Esophagus muscularis mucosa (tissue), 4 donors: ENCODE measurements at regions not wholly inside any gene's neighbourhood (a gene's known extent, or its start where the extent isn't known, plus 50 kb on each side); places are given as distances from the start of the nearest gene placed in this dataset.
"Not testable (repeated sequence)": the region's sequence is repeated elsewhere in the genome, so short reads cannot be mapped to it uniquely, and the experiment has no call there.

ENCODE experiments used
- DNase-seq: peaks from one replicate; pipeline ENCODE4 v3.0.0-alpha.2; 2017; ENCODE audit errors: extremely low spot score
- H3K27ac ChIP-seq, 4 donors: fragments of 200-600 bp; sonication (generic); replicated peaks in 1 of 4; 1 replicate in 3 of 4; 2 replicates in 1 of 4; pipeline ENCODE4 v1.5.1; 2016 to 2019; ENCODE audit warnings: mild to moderate bottlenecking in 1 of 4
- H3K27me3 ChIP-seq, 4 donors: fragments of 200-600 bp; sonication (generic); one replicate each; pipeline versions ENCODE4 v1.5.1 to v1.6.0; 2016 to 2019
- H3K36me3 ChIP-seq, 4 donors: fragments of 200-600 bp; sonication (generic); one replicate each; pipeline ENCODE4 v1.5.1; 2016 to 2019
- H3K4me1 ChIP-seq, 4 donors: fragments of 200-600 bp; sonication (generic); one replicate each; pipeline ENCODE4 v1.5.1; 2016 to 2019
- H3K4me3 ChIP-seq, 4 donors: fragments of 200-600 bp; sonication (generic); 1 replicate in 2 of 4; 2 replicates in 2 of 4; pipeline ENCODE4 v1.5.1; 2016 to 2019; ENCODE audit warnings: mild to moderate bottlenecking in 4 of 4, moderate library complexity in 1 of 4
- H3K9me3 ChIP-seq, 4 donors: fragments of 200-600 bp; sonication (generic); 1 replicate in 3 of 4; 2 replicates in 1 of 4; pipeline ENCODE4 v1.5.1; 2016 to 2019
- EP300 ChIP-seq: sonication (generic); formaldehyde crosslinking; IDR thresholded peaks from one replicate; pipeline ENCODE4 v1.6.1; 2017; ENCODE audit warnings: antibody characterized with exemption
- POLR2A ChIP-seq: fragments of 450-650 bp; IDR thresholded peaks from one replicate; pipeline ENCODE4 v1.6.1; 2017; ENCODE audit warnings: antibody characterized with exemption, moderate library complexity, mild to moderate bottlenecking, low read depth
- POLR2AphosphoS5 ChIP-seq, 2 donors: sonication (generic); formaldehyde crosslinking; IDR thresholded peaks; one replicate each; pipeline ENCODE4 v1.6.1; 2017; ENCODE audit warnings: antibody characterized with exemption in 2 of 2
- WGBS: methylation state at CpG from one replicate; pipeline ENCODE4 v1.1.5; 2018; 5-methylcytosine and 5-hydroxymethylcytosine counted together
- intact Hi-C: fragments of 100-400 bp; cut with DNase I; formaldehyde crosslinking; loops from one replicate; pipeline ENCODE4 v1.15.1; 2023
- TF ChIP-seq, protein P1 (sequence below), 3 experiments: fragments of 200-600 bp in 2 of 3; fragments of 450-650 bp in 1 of 3; sonication (generic) in 2 of 3; IDR thresholded peaks; one replicate each; pipeline ENCODE4 v1.5.1; 2017 to 2019; ENCODE audit warnings: antibody characterized with exemption in 3 of 3, mild to moderate bottlenecking in 2 of 3, moderate library complexity in 1 of 3

DNA sequence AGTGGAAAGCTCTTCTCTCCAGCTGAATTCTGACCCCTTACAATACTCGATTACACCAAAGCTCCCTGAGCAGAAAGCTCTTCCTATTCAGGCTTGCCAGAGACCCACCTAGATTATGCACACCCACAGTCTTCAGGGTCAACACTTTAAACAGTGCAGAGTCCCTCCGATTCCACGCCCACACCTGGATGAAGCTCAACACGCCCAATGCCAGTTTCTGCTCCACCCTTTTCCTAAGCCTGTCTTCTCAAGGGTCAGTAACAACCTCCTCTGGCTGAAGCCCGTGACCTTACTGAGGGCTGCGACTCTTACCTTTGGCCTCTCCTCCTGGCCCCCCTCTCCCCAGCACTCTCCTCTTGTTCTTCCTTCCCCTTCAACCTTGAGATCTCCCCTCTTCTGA lies 492.0 kb upstream of the SALL3 start:
- Histone ChIP-seq H3K36me3 (no peaks in the 10 kb centered on the region), H3K4me1 (no peaks in the 10 kb centered on the region), H3K27me3 (no peaks in the 10 kb centered on the region), H3K9me3 (peaks cover 0 to 20% (median 9%) of the 10 kb centered on the region in 4 donors), H3K27ac (no peak overlapping the region), H3K4me3 (no peak overlapping the region)
- DNase-seq, result no peak
- intact Hi-C loops, result no loop called here
- TF ChIP-seq EP300 (no peak), POLR2A (no peak), POLR2AphosphoS5 (IDR thresholded peaks at IDR 0.05) (no peak)
- TF ChIP-seq, protein P1, sequence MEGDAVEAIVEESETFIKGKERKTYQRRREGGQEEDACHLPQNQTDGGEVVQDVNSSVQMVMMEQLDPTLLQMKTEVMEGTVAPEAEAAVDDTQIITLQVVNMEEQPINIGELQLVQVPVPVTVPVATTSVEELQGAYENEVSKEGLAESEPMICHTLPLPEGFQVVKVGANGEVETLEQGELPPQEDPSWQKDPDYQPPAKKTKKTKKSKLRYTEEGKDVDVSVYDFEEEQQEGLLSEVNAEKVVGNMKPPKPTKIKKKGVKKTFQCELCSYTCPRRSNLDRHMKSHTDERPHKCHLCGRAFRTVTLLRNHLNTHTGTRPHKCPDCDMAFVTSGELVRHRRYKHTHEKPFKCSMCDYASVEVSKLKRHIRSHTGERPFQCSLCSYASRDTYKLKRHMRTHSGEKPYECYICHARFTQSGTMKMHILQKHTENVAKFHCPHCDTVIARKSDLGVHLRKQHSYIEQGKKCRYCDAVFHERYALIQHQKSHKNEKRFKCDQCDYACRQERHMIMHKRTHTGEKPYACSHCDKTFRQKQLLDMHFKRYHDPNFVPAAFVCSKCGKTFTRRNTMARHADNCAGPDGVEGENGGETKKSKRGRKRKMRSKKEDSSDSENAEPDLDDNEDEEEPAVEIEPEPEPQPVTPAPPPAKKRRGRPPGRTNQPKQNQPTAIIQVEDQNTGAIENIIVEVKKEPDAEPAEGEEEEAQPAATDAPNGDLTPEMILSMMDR (IDR thresholded peaks at IDR 0.05), result no peak
- WGBS, result 80% methylated on average over 6 of the region's 6 CpGs

DNA sequence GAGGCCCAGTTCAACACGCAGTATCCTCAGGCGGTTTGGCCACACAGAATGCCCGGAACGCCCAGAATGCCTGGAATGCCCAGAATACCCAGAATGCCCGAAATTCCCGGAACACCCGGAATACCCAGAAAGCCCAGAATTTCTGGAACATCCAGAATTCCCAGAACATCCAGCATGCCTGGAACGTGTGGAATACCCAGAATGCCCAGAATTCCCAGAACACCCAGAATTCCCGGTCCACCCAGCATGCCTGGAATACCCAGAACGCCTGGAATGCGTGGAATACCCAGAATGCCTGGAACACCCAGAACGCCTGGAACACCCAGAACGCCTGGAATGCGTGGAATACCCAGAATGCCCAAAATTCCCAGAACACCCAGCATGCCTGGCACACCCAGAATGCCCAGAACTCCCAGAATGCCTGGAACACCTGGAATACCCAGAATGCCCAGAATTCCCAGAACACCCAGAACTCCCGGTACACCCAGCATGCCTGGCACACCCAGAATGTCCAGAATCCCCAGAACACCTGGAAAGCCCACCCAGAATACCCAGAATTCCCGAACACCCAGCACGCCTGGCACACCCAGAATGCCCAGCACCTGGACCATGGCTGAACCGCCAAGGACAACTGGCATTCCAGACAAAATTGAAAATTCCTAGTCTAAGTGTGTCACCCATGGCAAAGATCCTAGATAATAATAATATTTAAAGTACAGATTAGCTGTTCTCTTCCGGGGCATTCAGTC lies 487.4 kb upstream of the SALL3 start:
- WGBS, result 92% methylated on average over 19 of the region's 19 CpGs
- H3K4me3 ChIP-seq, result no peak overlapping the region
- H3K27ac ChIP-seq, result no peak overlapping the region
- no peaks in the 10 kb centered on the region for H3K36me3 ChIP-seq
- H3K9me3 ChIP-seq, result peaks cover 0 to 23% (median 11%) of the 10 kb centered on the region in 4 donors
- H3K4me1 ChIP-seq, result no peaks in the 10 kb centered on the region
- intact Hi-C loops, result no loop called here
- TF ChIP-seq POLR2AphosphoS5 (IDR thresholded peaks at IDR 0.05) (no peak), EP300 (no peak), POLR2A (no peak)
- TF ChIP-seq, protein P1 (IDR thresholded peaks at IDR 0.05), result no peak
- no peak for DNase-seq
- H3K27me3 ChIP-seq, result no peaks in the 10 kb centered on the region

DNA sequence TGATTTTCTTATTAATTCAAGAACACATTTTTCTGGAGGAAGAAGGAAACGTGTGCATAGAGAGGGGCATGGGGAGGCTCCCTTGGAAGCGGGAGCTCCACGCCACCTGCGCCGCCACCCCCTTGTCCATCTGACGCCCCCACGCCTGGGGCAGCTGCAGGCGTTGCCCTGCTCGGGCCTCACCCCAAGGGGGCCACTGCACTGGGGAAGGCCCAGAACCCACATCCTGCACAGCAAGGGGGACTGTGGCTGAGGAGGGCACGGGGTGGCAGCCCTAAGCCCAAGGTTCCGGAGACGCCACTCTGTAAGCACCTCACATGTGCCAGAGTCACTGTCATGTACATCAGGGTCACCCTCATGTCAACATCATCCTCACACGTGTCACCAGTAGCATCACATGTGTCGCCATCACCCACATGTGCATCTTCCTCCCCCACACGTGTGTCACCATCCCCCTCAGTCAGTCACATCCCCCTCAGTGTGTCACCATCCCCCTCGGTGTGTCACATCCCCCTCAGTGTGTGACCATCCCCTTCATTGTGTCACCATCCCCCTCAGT lies 486.7 kb upstream of the SALL3 start:
- no peak overlapping the region for H3K27ac ChIP-seq
- H3K9me3 ChIP-seq, result peaks cover 0 to 23% (median 11%) of the 10 kb centered on the region in 4 donors
- H3K4me3 ChIP-seq, result no peak overlapping the region
- no peaks in the 10 kb centered on the region for H3K36me3 ChIP-seq
- H3K27me3 ChIP-seq, result no peaks in the 10 kb centered on the region
- whole genome bisulfite sequencing, result 91% methylated on average over 11 of the region's 16 CpGs
- intact Hi-C loops, result no loop called here
- no peaks in the 10 kb centered on the region for H3K4me1 ChIP-seq
- TF ChIP-seq POLR2A (no peak), POLR2AphosphoS5 (IDR thresholded peaks at IDR 0.05) (no peak), EP300 (no peak)
- TF ChIP-seq, protein P1 (IDR thresholded peaks at IDR 0.05), result no peak
- no peak for DNase-seq

DNA sequence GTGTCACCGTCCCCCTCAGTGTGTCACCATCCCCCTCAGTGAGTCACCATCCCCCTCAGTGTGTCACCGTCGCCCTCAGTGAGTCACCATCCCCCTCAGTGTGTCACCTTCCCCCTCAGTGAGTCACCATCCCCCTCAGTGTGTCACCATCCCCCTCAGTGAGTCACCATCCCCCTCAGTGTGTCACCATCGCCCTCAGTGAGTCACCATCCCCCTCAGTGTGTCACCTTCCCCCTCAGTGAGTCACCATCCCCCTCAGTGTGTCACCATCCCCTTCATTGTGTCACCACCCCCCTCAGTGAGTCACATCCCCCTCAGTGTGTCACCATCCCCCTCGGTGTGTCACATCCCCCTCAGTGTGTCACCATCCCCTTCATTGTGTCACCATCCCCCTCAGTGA lies 486.1 kb upstream of the SALL3 start:
- 57% methylated on average over 1 of the region's 5 CpGs for WGBS
- H3K9me3 ChIP-seq, result peaks cover 0 to 23% (median 11%) of the 10 kb centered on the region in 4 donors
- H3K4me1 ChIP-seq, DNase-seq, H3K36me3 ChIP-seq, H3K4me3 ChIP-seq, H3K27me3 ChIP-seq, H3K27ac ChIP-seq, intact Hi-C loops: not testable (repeated sequence)

DNA sequence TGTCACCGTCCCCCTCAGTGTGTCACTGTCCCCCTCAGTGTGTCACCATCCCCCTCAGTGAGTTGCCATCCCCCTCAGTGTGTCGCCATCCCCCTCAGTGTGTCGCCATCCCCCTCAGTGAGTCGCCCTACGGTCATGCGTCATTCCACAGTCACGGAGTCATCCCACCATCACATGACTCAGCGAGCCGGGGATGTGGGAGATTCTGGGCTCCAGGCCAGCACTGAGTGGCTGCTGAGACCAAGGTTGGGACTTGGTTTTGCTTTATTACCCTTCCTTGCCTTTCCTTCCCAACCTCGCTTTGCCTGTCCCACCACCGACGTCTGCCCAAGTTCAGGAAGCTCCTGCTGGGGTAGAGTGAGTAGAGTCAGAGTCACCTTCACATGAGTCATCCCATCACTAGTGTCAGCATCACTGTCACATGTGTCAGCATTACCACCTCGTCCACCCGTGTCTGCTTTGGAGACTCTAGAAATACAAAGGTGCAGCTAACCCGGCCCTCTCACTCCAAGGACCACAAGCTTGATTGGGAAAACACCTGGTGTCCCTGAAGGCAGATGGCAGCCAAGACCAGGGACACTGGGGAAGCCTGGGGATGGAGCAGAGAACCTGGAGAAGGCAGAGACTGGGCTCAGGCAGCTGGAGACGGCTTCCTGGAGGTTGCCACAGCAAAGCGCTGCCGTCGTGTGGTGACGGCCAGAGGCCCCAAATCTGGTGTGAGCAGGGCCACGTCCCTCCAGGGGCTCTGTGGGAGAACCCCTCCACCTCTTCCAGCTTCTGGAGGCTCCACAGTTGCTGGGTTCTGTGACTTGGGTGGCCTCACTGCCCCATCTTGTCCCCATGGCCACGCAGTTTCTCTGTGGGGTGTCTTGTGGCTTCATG lies 485.2 kb upstream of the SALL3 start:
- Histone ChIP-seq H3K4me1 (no peaks in the 10 kb centered on the region), H3K27ac (no peak overlapping the region), H3K9me3 (peaks cover 0 to 23% (median 11%) of the 10 kb centered on the region in 4 donors), H3K36me3 (no peaks in the 10 kb centered on the region), H3K27me3 (no peaks in the 10 kb centered on the region), H3K4me3 (no peak overlapping the region)
- intact Hi-C loops, result no loop called here
- no peak for DNase-seq
- TF ChIP-seq POLR2A (no peak), POLR2AphosphoS5 (IDR thresholded peaks at IDR 0.05) (no peak), EP300 (no peak)
- TF ChIP-seq, protein P1 (IDR thresholded peaks at IDR 0.05), result no peak
- WGBS, result 61% methylated on average over 16 of the region's 22 CpGs
